Breast epithelium (tissue), 3 donors: ENCODE measurements at regions not wholly inside any gene's neighbourhood (a gene's known extent, or its start where the extent isn't known, plus 50 kb on each side); places are given as distances from the start of the nearest gene placed in this dataset.

Experiments used
- CTCF ChIP-seq, 3 donors: fragments of 450-650 bp; IDR thresholded peaks; one replicate each; pipeline ENCODE4 v1.5.1; 2016 to 2017; ENCODE audit warnings: antibody characterized with exemption in 3 of 3, mild to moderate bottlenecking in 3 of 3, moderate library complexity in 3 of 3
- POLR2A ChIP-seq: fragments of 450-650 bp; IDR thresholded peaks from one replicate; pipeline ENCODE4 v1.6.1; 2016; ENCODE audit warnings: antibody characterized with exemption, mild to moderate bottlenecking, moderate library complexity
- POLR2AphosphoS5 ChIP-seq, 3 donors: sonication (generic); formaldehyde crosslinking; IDR thresholded peaks; one replicate each; pipeline ENCODE4 v1.6.1; 2017; ENCODE audit warnings: antibody characterized with exemption in 3 of 3

- TF ChIP-seq CTCF (IDR thresholded peaks at IDR 0.05) (no peak), POLR2A (no peak), POLR2AphosphoS5 (IDR thresholded peaks at IDR 0.05) (no peak)
Measured at GRCh38 chr5:110209401-110209800, 517.1 kb downstream of the TMEM232 start.
